AG04450 (cell line): ENCODE measurements at regions not wholly inside any gene's neighbourhood (a gene's known extent, or its start where the extent isn't known, plus 50 kb on each side); places are given as distances from the start of the nearest gene placed in this dataset.

Experiments
- CTCF ChIA-PET: fragments of 300-600, 350-600 bp; formaldehyde crosslinking; extraction: SDS; loops from one replicate; lab custom pipeline; 2022; ENCODE audit warnings: antibody characterized with exemption, inconsistent platforms; lab: Charles Lee
- POLR2A ChIA-PET: fragments of 350-600 bp; formaldehyde crosslinking; extraction: SDS; loops from one replicate; lab custom pipeline; 2021; ENCODE audit warnings: antibody characterized with exemption, inconsistent platforms; lab: Yijun Ruan, JAX
- DNase-seq: peaks from one replicate; pipeline ENCODE4 v3.0.0-alpha.2; 2011; ENCODE audit warnings: low read depth, low spot score
- H3K27ac ChIP-seq: one replicate; pipeline ENCODE4 v1.5.1; 2012; ENCODE audit warnings: low read depth, low read length, control low read depth
- H3K27me3 ChIP-seq: one replicate; pipeline ENCODE4 v1.6.0; 2012; ENCODE audit warnings: low read length; ENCODE audit not compliant: control insufficient read depth, insufficient read depth
- H3K4me3 ChIP-seq: 2 replicates; pipeline ENCODE4 v1.5.1; 2011; ENCODE audit warnings: mild to moderate bottlenecking, low read depth, low read length, control low read depth
- H3K9me3 ChIP-seq: 2 replicates; pipeline ENCODE4 v1.5.1; 2012; ENCODE audit warnings: low read length; ENCODE audit not compliant: control insufficient read depth, insufficient read depth
- CTCF ChIP-seq: IDR thresholded peaks from 2 replicates; pipeline ENCODE4 v1.5.1; 2011; ENCODE audit warnings: low read depth, low read length, control low read depth, inconsistent platforms

GRCh38 chr12:16475521-16475920 is 128.1 kb downstream of the MGST1 start:
- Histone ChIP-seq H3K27ac (no peak overlapping the region), H3K27me3 (no peaks in the 10 kb centered on the region), H3K9me3 (no peaks in the 10 kb centered on the region), H3K4me3 (no peak overlapping the region)
- no peak for DNase-seq
- ChIA-PET CTCF (no interaction called here), POLR2A (no interaction called here)
- TF ChIP-seq CTCF: no peak

- CTCF ChIA-PET: no interaction called here
- no peak for DNase-seq
- Histone ChIP-seq H3K9me3 (no peaks in the 10 kb centered on the region), H3K4me3 (no peak overlapping the region), H3K27ac (no peak overlapping the region), H3K27me3 (no peaks in the 10 kb centered on the region)
- no peak for TF ChIP-seq CTCF
- POLR2A ChIA-PET: no interaction called here
Measured at GRCh38 chr12:16482726-16483125, 123.2 kb downstream of the LMO3 start.

GRCh38 chr12:16492240-16492639 is 113.7 kb downstream of the LMO3 start:
- H3K27me3 ChIP-seq: no peaks in the 10 kb centered on the region
- CTCF ChIA-PET: no interaction called here

GRCh38 chr12:16492820-16493797 is 112.9 kb downstream of the LMO3 start:
- no peak for TF ChIP-seq CTCF
- H3K4me3 ChIP-seq: no peak overlapping the region
- ChIA-PET CTCF (interaction anchor here (0.6 kb wide), 1 partner anchor 125 kb away, joined by 4 read pairs; no protein-coding TSS in a partner anchor), POLR2A (no interaction called here)
- H3K27me3 ChIP-seq: no peaks in the 10 kb centered on the region
- DNase-seq: no peak
- H3K27ac ChIP-seq: no peak overlapping the region
- no peaks in the 10 kb centered on the region for H3K9me3 ChIP-seq

More at GRCh38 chr12:16492240-16492639, 113.7 kb downstream of the LMO3 start:
- no peak overlapping the region for H3K27ac ChIP-seq
- no peak overlapping the region for H3K4me3 ChIP-seq
- DNase-seq: no peak
- no peaks in the 10 kb centered on the region for H3K9me3 ChIP-seq
- TF ChIP-seq CTCF: no peak
- POLR2A ChIA-PET: no interaction called here

- no peak for DNase-seq
- no peak for TF ChIP-seq CTCF
- Histone ChIP-seq H3K4me3 (no peak overlapping the region), H3K27me3 (no peaks in the 10 kb centered on the region), H3K9me3 (no peaks in the 10 kb centered on the region), H3K27ac (no peak overlapping the region)
- POLR2A ChIA-PET: no interaction called here
- CTCF ChIA-PET: no interaction called here
Measured at GRCh38 chr12:16495196-16495595, 110.8 kb downstream of the LMO3 start.
